K562 (cell line): ENCODE measurements at regions not wholly inside any gene's neighbourhood (a gene's known extent, or its start where the extent isn't known, plus 50 kb on each side); places are given as distances from the start of the nearest gene placed in this dataset.

ENCODE experiments used
- ARNT ChIP-seq, 2 experiments: fragments of 450-650 bp; IDR thresholded peaks; 2 replicates each; pipeline ENCODE4 v1.6.1; 2016; ENCODE audit warnings: mild to moderate bottlenecking in 1 of 2
- CREBBP ChIP-seq: IDR thresholded peaks from one replicate; pipeline ENCODE4 v1.6.1; 2012; ENCODE audit warnings: low read depth, mild to moderate bottlenecking, control low read depth, inconsistent platforms, low read length
- EP300 ChIP-seq: IDR thresholded peaks from 2 replicates; pipeline ENCODE4 v1.6.1; 2012; ENCODE audit warnings: low read length, improper control_type of control experiment
- SMC3 ChIP-seq: conservative IDR thresholded peaks from 2 replicates; pipeline ENCODE4 v1.6.1; 2011; ENCODE audit warnings: low read depth, low read length, improper control_type of control experiment; ENCODE audit not compliant: insufficient read depth
- SRSF9 ChIP-seq: fragments of 200-400 bp; formaldehyde crosslinking; IDR thresholded peaks from 2 replicates; pipeline ENCODE4 v1.6.1; 2017; ENCODE audit warnings: low read depth, low read length, borderline replicate concordance
- ZNF232 ChIP-seq: sonication (generic); formaldehyde crosslinking; IDR thresholded peaks from 2 replicates; pipeline ENCODE4 v1.8.0; 2022; ENCODE audit warnings: mild to moderate bottlenecking, missing genetic modification reagents
- ZNF274 ChIP-seq: IDR thresholded peaks from 2 replicates; pipeline ENCODE4 v1.6.1; 2011; ENCODE audit warnings: low read depth, mild to moderate bottlenecking, low read length, moderate library complexity, borderline replicate concordance
- TF ChIP-seq, protein P1 (sequence below): fragments of 250-450 bp; sonication (Bioruptor Pico); IDR thresholded peaks from 2 replicates; pipeline ENCODE4 v1.8.0; 2021; ENCODE audit warnings: mild to moderate bottlenecking, moderate library complexity
- TF ChIP-seq, protein P2 (sequence below), 3 experiments: IDR thresholded peaks in 2 of 3; conservative IDR thresholded peaks in 1 of 3; 2 replicates each; pipeline ENCODE4 v1.5.1; 2011 to 2012; ENCODE audit warnings: low read length in 3 of 3, mild to moderate bottlenecking in 3 of 3, control low read depth in 2 of 3, improper control_type of control experiment in 1 of 3, inconsistent platforms in 1 of 3, low read depth in 1 of 3, mixed read lengths in 1 of 3, moderate library complexity in 1 of 3; ENCODE audit not compliant: insufficient read depth in 2 of 3

DNA sequence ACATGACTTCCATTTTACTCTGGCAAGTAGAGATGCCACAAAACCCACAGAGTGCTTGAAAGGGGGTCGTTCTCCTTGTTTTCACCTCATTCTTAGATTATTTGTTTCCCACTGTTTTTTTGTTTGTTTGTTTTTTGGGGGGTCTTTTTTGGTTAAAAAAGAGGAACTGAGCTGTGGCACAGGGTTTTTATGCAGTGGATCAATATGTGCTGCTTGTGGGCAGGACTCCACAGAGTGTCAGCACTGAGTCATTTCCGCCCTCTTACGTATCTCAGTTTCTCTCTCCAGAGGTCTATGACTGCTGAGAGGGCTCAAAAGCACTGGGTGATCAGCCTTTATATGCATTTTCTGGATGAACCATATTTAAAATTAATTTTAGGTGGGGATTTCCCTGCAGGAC, 268.1 kb upstream of the GRID2 start:
- TF ChIP-seq EP300, result no peak
- TF ChIP-seq SRSF9, result no peak
- no peak for TF ChIP-seq ZNF232 (CRISPR knock-in tag)
- TF ChIP-seq SMC3, result no peak
- no peak for TF ChIP-seq ARNT (IDR thresholded peaks at IDR 0.05)
- no peak for TF ChIP-seq CREBBP
- TF ChIP-seq, protein P1, sequence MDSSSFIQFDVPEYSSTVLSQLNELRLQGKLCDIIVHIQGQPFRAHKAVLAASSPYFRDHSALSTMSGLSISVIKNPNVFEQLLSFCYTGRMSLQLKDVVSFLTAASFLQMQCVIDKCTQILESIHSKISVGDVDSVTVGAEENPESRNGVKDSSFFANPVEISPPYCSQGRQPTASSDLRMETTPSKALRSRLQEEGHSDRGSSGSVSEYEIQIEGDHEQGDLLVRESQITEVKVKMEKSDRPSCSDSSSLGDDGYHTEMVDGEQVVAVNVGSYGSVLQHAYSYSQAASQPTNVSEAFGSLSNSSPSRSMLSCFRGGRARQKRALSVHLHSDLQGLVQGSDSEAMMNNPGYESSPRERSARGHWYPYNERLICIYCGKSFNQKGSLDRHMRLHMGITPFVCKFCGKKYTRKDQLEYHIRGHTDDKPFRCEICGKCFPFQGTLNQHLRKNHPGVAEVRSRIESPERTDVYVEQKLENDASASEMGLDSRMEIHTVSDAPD (CRISPR knock-in tag), result no peak
- TF ChIP-seq ZNF274, result no peak
- TF ChIP-seq, protein P2, sequence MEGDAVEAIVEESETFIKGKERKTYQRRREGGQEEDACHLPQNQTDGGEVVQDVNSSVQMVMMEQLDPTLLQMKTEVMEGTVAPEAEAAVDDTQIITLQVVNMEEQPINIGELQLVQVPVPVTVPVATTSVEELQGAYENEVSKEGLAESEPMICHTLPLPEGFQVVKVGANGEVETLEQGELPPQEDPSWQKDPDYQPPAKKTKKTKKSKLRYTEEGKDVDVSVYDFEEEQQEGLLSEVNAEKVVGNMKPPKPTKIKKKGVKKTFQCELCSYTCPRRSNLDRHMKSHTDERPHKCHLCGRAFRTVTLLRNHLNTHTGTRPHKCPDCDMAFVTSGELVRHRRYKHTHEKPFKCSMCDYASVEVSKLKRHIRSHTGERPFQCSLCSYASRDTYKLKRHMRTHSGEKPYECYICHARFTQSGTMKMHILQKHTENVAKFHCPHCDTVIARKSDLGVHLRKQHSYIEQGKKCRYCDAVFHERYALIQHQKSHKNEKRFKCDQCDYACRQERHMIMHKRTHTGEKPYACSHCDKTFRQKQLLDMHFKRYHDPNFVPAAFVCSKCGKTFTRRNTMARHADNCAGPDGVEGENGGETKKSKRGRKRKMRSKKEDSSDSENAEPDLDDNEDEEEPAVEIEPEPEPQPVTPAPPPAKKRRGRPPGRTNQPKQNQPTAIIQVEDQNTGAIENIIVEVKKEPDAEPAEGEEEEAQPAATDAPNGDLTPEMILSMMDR (IDR thresholded peaks at IDR 0.05 in 2 of 3, conservative IDR thresholded peaks at IDR 0.05 in 1 of 3; ENCODE audit: insufficient read depth in 2 of 3, low read depth in 1 of 3, low read length in 3 of 3), result no peak
